ENCODE measurements at regions not wholly inside any gene's neighbourhood (a gene's known extent, or its start where the extent isn't known, plus 50 kb on each side); places are given as distances from the start of the nearest gene placed in this dataset.

- Histone ChIP-seq H3K27me3 (replicated peaks in 1 of 4; ENCODE audit: control insufficient read depth in 3 of 4, extremely low read depth in 1 of 4, insufficient read depth in 3 of 4, low read length in 3 of 4) (no peaks in the 10 kb centered on the region), H2BK5ac (ENCODE audit: low read depth, low read length) (no peak overlapping the region), H3K79me2 (ENCODE audit: control insufficient read depth in 1 of 2, insufficient read depth in 2 of 2, low read length in 2 of 2) (no peaks in the 10 kb centered on the region; a peak in 1 of 4 replicates), H4K8ac (ENCODE audit: extremely low read depth, insufficient read depth, low read length) (no peak overlapping the region), H2AFZ (ENCODE audit: low read length) (no peak overlapping the region), H2BK15ac (ENCODE audit: low read length) (no peak overlapping the region; the same call in 1 of the 2 replicates), H4K20me1 (replicated peaks in 1 of 2; ENCODE audit: control insufficient read depth in 1 of 2, insufficient read depth in 2 of 2, low read length in 2 of 2) (peaks cover 0 to 6% of the 10 kb centered on the region in 2 experiments), H4K5ac (ENCODE audit: insufficient read length, low read depth, low read length) (no peak overlapping the region), H2AK5ac (ENCODE audit: low read depth, low read length) (no peak overlapping the region), H3K4me2 (ENCODE audit: insufficient read depth in 1 of 2, low read depth in 2 of 2, low read length in 2 of 2) (no peak overlapping the region), H3K23me2 (ENCODE audit: low read depth, low read length) (no peaks in the 10 kb centered on the region), H3K18ac (ENCODE audit: extremely low read depth, low read length) (no peak overlapping the region), H2BK20ac (ENCODE audit: low read length) (no peak overlapping the region), H4K91ac (replicated peaks; ENCODE audit: insufficient read length, low read length) (no peak overlapping the region), H3K79me1 (ENCODE audit: low read depth, low read length) (no peaks in the 10 kb centered on the region; the same call in none of the 2 replicates), H2BK12ac (ENCODE audit: low read depth, low read length) (no peak overlapping the region), H3K4me3 (ENCODE audit: extremely low read depth in 1 of 4, insufficient read depth in 2 of 4, low read depth in 3 of 4, low read length in 4 of 4) (no peak overlapping the region), H3K4me1 (replicated peaks in 1 of 4; ENCODE audit: control insufficient read depth in 3 of 4, insufficient read depth in 4 of 4, low read length in 3 of 4) (peaks cover 3 to 24% (median 14%) of the 10 kb centered on the region in 4 experiments), H3K27ac (ENCODE audit: low read depth, low read length) (no peak overlapping the region), H3K9me3 (ENCODE audit: insufficient read depth in 2 of 2, low read depth in 1 of 2, low read length in 1 of 2) (no peaks in the 10 kb centered on the region), H3K23ac (ENCODE audit: insufficient read length) (no peak overlapping the region), H3K14ac (ENCODE audit: insufficient read length) (no peak overlapping the region), H2BK120ac (replicated peaks; ENCODE audit: low read depth, low read length) (no peak overlapping the region), H3K36me3 (ENCODE audit: control insufficient read depth in 2 of 4, insufficient read depth in 4 of 4, low read length in 3 of 4) (no peaks in the 10 kb centered on the region), H3K9ac (replicated peaks in 1 of 4; ENCODE audit: extremely low read depth in 1 of 4, low read depth in 3 of 4, low read length in 3 of 4) (no peak overlapping the region), H3K56ac (replicated peaks; ENCODE audit: insufficient read length, low read depth, low read length) (no peak overlapping the region), H3K4ac (replicated peaks; ENCODE audit: insufficient read length, low read depth, low read length) (no peak overlapping the region)
- peak; percentile 71; the same call in 1 of the 2 replicates for TF ChIP-seq KDM1A (IDR thresholded peaks at IDR 0.05; ENCODE audit: borderline replicate concordance, low read length)
- no peak for TF ChIP-seq ASH2L (IDR thresholded peaks at IDR 0.05; ENCODE audit: low read length)
- no peak for TF ChIP-seq NANOG (IDR thresholded peaks at IDR 0.05; ENCODE audit: insufficient read depth, low read depth, low read length, poor library complexity, severe bottlenecking)
- no peak for TF ChIP-seq CBX8 (IDR thresholded peaks at IDR 0.05; ENCODE audit: borderline replicate concordance, low read depth, low read length)
- TF ChIP-seq CTCF (IDR thresholded peaks at IDR 0.05; ENCODE audit: control extremely low read depth in 1 of 3, insufficient read depth in 1 of 3, low read depth in 1 of 3, low read length in 3 of 3): peak in 2 of 3 experiments; percentile 27 to 30; a peak in 2 of 4 replicates
- ChIA-PET POLR2A (ENCODE audit: partially characterized antibody) (no interaction called here), CTCF (ENCODE audit: partially characterized antibody) (interaction anchor here (0.9 to 1.4 kb wide), 5 partner anchors 30 to 232 kb away, joined by 3 to 4 read pairs (median 3); no protein-coding TSS in a partner anchor)
- no peak for DNase-seq (ENCODE audit: low read depth in 1 of 2, low spot score in 2 of 2)
- 92% methylated on average over 6 of the region's 6 CpGs; no CpG with 5 or more reads in 1 of the 2 experiments for WGBS, 2 experiments (ENCODE audit: extremely low coverage in 1 of 2, insufficient coverage in 1 of 2, insufficient read length in 1 of 2, insufficient replicate concordance in 2 of 2, low coverage in 1 of 2, low lambda C conversion rate in 2 of 2, missing lambda C conversion rate in 1 of 2)
- FAIRE-seq: no peak
Observed at GRCh38 chr12:111197376-111197944, 171.4 kb downstream of the PHETA1 start.
